Stomach (tissue), 8 donors: ENCODE measurements at regions not wholly inside any gene's neighbourhood (a gene's known extent, or its start where the extent isn't known, plus 50 kb on each side); places are given as distances from the start of the nearest gene placed in this dataset.

Source experiments
- DNase-seq, 2 donors: peaks; one replicate each; pipeline versions ENCODE4 v3.0.0 to v3.0.0-alpha.2; 2013 to 2019
- H3K27ac ChIP-seq, 5 donors: fragments of 200-600 bp in 4 of 5; sonication (generic) in 4 of 5; one replicate each; pipeline ENCODE4 v1.5.1; 2013 to 2019; ENCODE audit warnings: mild to moderate bottlenecking in 1 of 5, moderate library complexity in 1 of 5
- H3K27me3 ChIP-seq, 3 donors: fragments of 200-600 bp; sonication (generic); one replicate each; pipeline ENCODE4 v1.5.1; 2017 to 2019; ENCODE audit warnings: mixed run types in 1 of 3
- H3K36me3 ChIP-seq, 4 donors: fragments of 200-600 bp; sonication (generic); 1 replicate in 3 of 4; 2 replicates in 1 of 4; pipeline ENCODE4 v1.5.1; 2016 to 2019
- H3K4me1 ChIP-seq, 4 donors: fragments of 200-600 bp; sonication (generic); one replicate each; pipeline ENCODE4 v1.5.1; 2016 to 2019
- H3K4me3 ChIP-seq, 4 donors: fragments of 200-600 bp; sonication (generic) in 3 of 4; one replicate each; pipeline ENCODE4 v1.5.1; 2016 to 2019; ENCODE audit warnings: mild to moderate bottlenecking in 1 of 4
- H3K9me3 ChIP-seq, 4 donors: fragments of 200-600 bp; sonication (generic); one replicate each; pipeline ENCODE4 v1.5.1; 2016 to 2019
- CTCF ChIP-seq, 7 experiments: fragments of 450-650 bp in 4 of 7; fragments of 200-600 bp in 3 of 7; sonication (generic) in 3 of 7; IDR thresholded peaks; one replicate each; pipeline ENCODE4 v1.5.1; 2016 to 2019; ENCODE audit warnings: antibody characterized with exemption in 7 of 7, control low read depth in 2 of 7, mild to moderate bottlenecking in 1 of 7
- EP300 ChIP-seq: sonication (generic); formaldehyde crosslinking; IDR thresholded peaks from one replicate; pipeline ENCODE4 v1.6.1; 2017; ENCODE audit warnings: antibody characterized with exemption
- POLR2A ChIP-seq, 4 donors: fragments of 450-650 bp; IDR thresholded peaks; one replicate each; pipeline ENCODE4 v1.6.1; 2016; ENCODE audit warnings: antibody characterized with exemption in 4 of 4, control low read depth in 2 of 4, mild to moderate bottlenecking in 1 of 4, moderate library complexity in 1 of 4
- POLR2AphosphoS5 ChIP-seq, 3 donors: sonication (generic); formaldehyde crosslinking; IDR thresholded peaks; one replicate each; pipeline ENCODE4 v1.6.1; 2016; ENCODE audit warnings: antibody characterized with exemption in 3 of 3
- WGBS, 5 donors: extraction: QIAGEN DNeasy Blood & Tissue Kit in 3 of 5; methylation state at CpG; one replicate each; pipeline versions ENCODE4 v1.1.5 to v1.1.7; 2013 to 2018; 5-methylcytosine and 5-hydroxymethylcytosine counted together
- intact Hi-C: fragments of 100-400 bp; cut with DNase I; formaldehyde crosslinking; loops from one replicate; pipeline ENCODE4 v1.15.1; 2023; ENCODE audit warnings: low total_unique reads
- donor health status: healthy with polysubstance abuse.
- donor health status: Bipolar disorder and iron deficiency.
- donor health status: healthy.

- Histone ChIP-seq H3K9me3 (no peaks in the 10 kb centered on the region), H3K4me1 (no peaks in the 10 kb centered on the region), H3K27me3 (no peaks in the 10 kb centered on the region), H3K4me3 (no peak overlapping the region), H3K36me3 (no peaks in the 10 kb centered on the region), H3K27ac (no peak overlapping the region)
- no peak for TF ChIP-seq EP300
- intact Hi-C loops, result no loop called here
- 8 to 29% (median 26%) methylated on average over 2 of the region's 2 CpGs for WGBS, 5 donors
- peak in 1 of 2 donors; percentile 22 for DNase-seq
These were observed 334.2 kb upstream of the CAMK1G start for GRCh38 chr1:209249280-209249670.

- Histone ChIP-seq H3K27me3 (no peaks in the 10 kb centered on the region), H3K36me3 (no peaks in the 10 kb centered on the region), H3K9me3 (no peaks in the 10 kb centered on the region), H3K4me1 (no peaks in the 10 kb centered on the region), H3K27ac (no peak overlapping the region), H3K4me3 (no peak overlapping the region)
- intact Hi-C loops, result no loop called here
- 54 to 63% (median 56%) methylated on average over 8 of the region's 8 CpGs for WGBS, 5 donors
- TF ChIP-seq POLR2A (IDR thresholded peaks at IDR 0.05) (no peak), EP300 (no peak), POLR2AphosphoS5 (IDR thresholded peaks at IDR 0.05) (no peak), CTCF (IDR thresholded peaks at IDR 0.05) (no peak)
- DNase-seq, result peak in 1 of 2 donors; percentile 22
These were observed 333.6 kb upstream of the CAMK1G start for GRCh38 chr1:209249785-209250440.

GRCh38 chr1:209250861-209251636 lies 332.5 kb upstream of the CAMK1G start:
- TF ChIP-seq POLR2AphosphoS5 (IDR thresholded peaks at IDR 0.05) (no peak), EP300 (no peak), CTCF (IDR thresholded peaks at IDR 0.05) (no peak), POLR2A (IDR thresholded peaks at IDR 0.05) (no peak)
- Histone ChIP-seq H3K27me3 (no peaks in the 10 kb centered on the region), H3K4me3 (no peak overlapping the region), H3K27ac (no peak overlapping the region), H3K36me3 (no peaks in the 10 kb centered on the region), H3K9me3 (no peaks in the 10 kb centered on the region), H3K4me1 (no peaks in the 10 kb centered on the region)
- no peak for DNase-seq
- 70 to 90% (median 85%) methylated on average over 4 of the region's 4 CpGs for WGBS, 5 donors
- intact Hi-C loops, result no loop called here

GRCh38 chr1:209256766-209257350 lies 326.7 kb upstream of the CAMK1G start:
- TF ChIP-seq POLR2A (IDR thresholded peaks at IDR 0.05) (no peak), CTCF (IDR thresholded peaks at IDR 0.05) (no peak), POLR2AphosphoS5 (IDR thresholded peaks at IDR 0.05) (no peak), EP300 (no peak)
- Histone ChIP-seq H3K9me3 (peaks cover 0 to 19% (median 9%) of the 10 kb centered on the region in 4 donors), H3K27ac (no peak overlapping the region), H3K4me3 (no peak overlapping the region), H3K27me3 (no peaks in the 10 kb centered on the region), H3K36me3 (no peaks in the 10 kb centered on the region), H3K4me1 (no peaks in the 10 kb centered on the region)
- 86 to 94% (median 89%) methylated on average over 14 of the region's 14 CpGs for WGBS, 5 donors
- intact Hi-C loops, result no loop called here
- DNase-seq, result no peak
